NB4 (cell line): ENCODE measurements at regions not wholly inside any gene's neighbourhood (a gene's known extent, or its start where the extent isn't known, plus 50 kb on each side); places are given as distances from the start of the nearest gene placed in this dataset.

Experiments
- CTCF ChIP-seq: IDR thresholded peaks from one replicate; pipeline ENCODE4 v1.5.1; 2012; ENCODE audit warnings: low read depth, low read length
- POLR2A ChIP-seq: IDR thresholded peaks from 2 replicates; pipeline ENCODE4 v1.6.1; 2011; ENCODE audit warnings: mild to moderate bottlenecking; ENCODE audit not compliant: insufficient read length; ENCODE audit errors: extremely low read depth

- TF ChIP-seq CTCF (no peak), POLR2A (no peak)
These were observed 330.1 kb downstream of the DHX35 start for GRCh38 chr20:39292193-39292736.
